WI38 (cell line): ENCODE measurements at regions not wholly inside any gene's neighbourhood (a gene's known extent, or its start where the extent isn't known, plus 50 kb on each side); places are given as distances from the start of the nearest gene placed in this dataset.

Experiments used
- H3K4me3 ChIP-seq: 2 replicates; pipeline ENCODE4 v1.5.1; 2011; ENCODE audit warnings: low read depth, mild to moderate bottlenecking, control low read depth, low read length
- TF ChIP-seq, protein P1 (sequence below): IDR thresholded peaks from 2 replicates; pipeline ENCODE4 v1.5.1; 2012; ENCODE audit warnings: low read depth, mild to moderate bottlenecking, control low read depth, low read length

DNA sequence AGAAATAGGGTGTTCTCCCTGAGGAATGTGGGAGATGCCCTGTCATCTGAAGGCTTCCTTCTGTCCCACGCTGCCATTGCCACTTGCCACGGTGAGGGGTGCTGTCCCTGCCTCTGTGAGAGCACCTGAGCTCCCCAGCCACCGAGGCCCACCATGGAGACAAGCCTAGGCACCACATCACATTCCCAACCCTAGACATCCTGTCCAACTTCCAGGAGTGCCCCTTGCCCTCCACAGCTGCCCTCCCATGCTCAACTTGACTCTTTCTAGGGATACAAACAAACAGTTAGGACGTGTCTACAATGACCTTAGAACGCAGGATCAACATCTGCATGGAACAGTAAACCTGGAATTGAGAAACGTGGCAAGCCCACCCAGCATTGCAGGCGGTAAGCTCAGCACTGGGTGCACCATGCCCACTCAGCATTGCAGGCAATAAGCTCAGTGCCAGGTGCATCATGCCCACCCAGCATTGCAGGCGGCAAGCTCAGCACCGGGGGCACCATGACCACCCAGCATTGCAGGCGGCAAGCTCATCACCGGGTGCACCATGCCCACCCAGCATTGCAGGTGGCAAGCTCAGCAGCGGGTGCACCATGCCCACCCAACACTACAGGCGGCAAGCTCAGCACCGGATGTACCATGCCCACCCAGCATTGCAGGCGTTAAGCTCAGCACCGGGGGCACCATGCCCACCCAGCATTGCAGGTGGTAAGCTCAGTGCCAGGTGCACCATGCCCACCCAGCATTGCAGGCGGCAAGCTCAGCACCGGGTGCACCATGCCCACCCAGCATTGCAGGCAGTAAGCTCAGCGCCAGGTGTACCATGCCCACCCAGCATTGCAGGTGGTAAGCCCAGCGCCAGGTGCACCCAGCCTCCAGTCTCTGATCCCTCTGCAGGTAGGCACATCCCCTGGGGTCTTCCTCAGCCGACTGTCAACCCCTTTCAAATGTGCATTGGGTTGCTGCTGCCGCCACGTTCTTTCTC is 1463.9 kb downstream of the TBC1D22A start:
- TF ChIP-seq, protein P1, sequence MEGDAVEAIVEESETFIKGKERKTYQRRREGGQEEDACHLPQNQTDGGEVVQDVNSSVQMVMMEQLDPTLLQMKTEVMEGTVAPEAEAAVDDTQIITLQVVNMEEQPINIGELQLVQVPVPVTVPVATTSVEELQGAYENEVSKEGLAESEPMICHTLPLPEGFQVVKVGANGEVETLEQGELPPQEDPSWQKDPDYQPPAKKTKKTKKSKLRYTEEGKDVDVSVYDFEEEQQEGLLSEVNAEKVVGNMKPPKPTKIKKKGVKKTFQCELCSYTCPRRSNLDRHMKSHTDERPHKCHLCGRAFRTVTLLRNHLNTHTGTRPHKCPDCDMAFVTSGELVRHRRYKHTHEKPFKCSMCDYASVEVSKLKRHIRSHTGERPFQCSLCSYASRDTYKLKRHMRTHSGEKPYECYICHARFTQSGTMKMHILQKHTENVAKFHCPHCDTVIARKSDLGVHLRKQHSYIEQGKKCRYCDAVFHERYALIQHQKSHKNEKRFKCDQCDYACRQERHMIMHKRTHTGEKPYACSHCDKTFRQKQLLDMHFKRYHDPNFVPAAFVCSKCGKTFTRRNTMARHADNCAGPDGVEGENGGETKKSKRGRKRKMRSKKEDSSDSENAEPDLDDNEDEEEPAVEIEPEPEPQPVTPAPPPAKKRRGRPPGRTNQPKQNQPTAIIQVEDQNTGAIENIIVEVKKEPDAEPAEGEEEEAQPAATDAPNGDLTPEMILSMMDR = no peak
- no peak overlapping the region for H3K4me3 ChIP-seq

DNA sequence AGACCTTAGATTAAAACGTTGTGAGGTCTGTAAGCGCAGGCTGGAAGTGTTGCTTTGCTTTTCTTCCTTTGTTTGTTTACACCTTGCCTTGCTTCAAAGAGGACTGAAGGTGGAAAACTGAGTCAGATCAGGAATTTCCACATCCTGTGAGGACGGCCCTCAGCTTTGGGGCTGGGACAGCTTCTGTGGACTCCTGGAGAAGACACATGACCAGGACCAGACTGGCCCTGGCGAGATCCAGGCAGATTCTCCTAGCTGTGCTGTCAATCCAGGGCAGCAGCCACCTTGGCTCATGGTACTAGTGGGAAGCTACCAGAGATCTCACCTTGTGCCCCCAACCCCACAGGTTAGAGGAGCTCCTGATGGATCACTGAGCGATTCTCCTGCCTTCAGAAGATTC is 1461.9 kb downstream of the TBC1D22A start:
- TF ChIP-seq, protein P1 = no peak
- no peak overlapping the region for H3K4me3 ChIP-seq

- TF ChIP-seq, protein P1 = no peak
- H3K4me3 ChIP-seq = no peak overlapping the region
Observed at GRCh38 chr22:48223488-48224190, 1461.2 kb downstream of the TBC1D22A start.

GRCh38 chr22:48222742-48223487 is 1460.5 kb downstream of the TBC1D22A start:
- TF ChIP-seq, protein P1 = no peak
- H3K4me3 ChIP-seq = no peak overlapping the region

DNA sequence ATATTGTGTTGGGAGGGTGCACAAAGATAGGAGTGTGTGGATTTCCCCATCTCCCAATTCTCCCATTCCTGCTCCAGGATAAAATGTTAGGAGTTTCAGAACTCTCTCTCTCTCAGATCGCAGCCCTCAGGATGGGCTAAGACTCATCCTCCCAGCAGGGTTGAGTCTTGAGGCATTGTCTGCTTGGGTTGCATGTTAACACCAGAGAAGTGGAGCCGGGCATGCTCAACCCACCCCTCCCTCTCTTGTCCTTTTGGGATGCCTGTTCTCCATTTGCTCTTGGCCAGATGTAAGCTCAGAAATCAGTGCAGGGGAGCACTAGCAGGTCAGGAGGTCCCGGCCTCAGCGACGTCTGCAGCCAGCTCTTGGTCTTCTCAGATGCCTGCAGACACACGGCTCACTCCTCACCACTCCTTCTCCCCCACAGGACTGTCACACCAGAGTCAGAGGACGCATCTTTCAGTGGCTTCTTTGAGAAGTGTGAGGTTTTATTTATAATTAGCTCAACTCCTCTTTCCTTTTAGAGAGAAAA is 1456.5 kb downstream of the TBC1D22A start:
- TF ChIP-seq, protein P1 = no peak
- H3K4me3 ChIP-seq = no peak overlapping the region

DNA sequence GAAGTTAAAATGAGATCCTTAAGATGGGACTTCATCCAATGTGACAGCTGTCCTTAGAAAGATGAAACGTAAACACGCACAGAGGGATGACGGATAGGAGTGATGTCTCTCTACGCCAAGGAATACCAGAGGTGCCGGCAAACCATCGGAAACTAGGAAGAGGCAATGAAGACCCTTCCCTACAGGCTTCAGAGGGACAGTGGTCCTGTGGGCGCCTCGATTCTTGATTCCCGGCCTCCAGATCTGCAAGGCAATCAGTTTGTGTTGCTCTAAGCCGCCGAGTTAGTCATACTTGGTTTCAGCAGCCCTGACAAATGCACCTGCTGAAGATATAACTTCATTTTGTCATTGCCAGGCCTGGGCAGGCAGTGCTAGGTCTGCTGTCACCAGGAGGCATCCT is 1455.1 kb downstream of the TBC1D22A start:
- no peak overlapping the region for H3K4me3 ChIP-seq
- TF ChIP-seq, protein P1 = no peak
